Naive thymus-derived CD4-positive, alpha-beta T cell (primary cell): ENCODE measurements at regions not wholly inside any gene's neighbourhood (a gene's known extent, or its start where the extent isn't known, plus 50 kb on each side); places are given as distances from the start of the nearest gene placed in this dataset.
A peak's percentile ranks its signal among the peaks of the same experiment; 100 is the strongest.

Source experiments
- ATAC-seq: fragments of 150-1000 bp; cut with Tn5 transposase; 2 replicates; pipeline ENCODE4 v1.10.0; 2021; ENCODE audit warnings: mild to moderate bottlenecking, moderate library complexity
- CTCF ChIA-PET: fragments of 350-600 bp; sonication (Branson Sonifier 250); formaldehyde crosslinking; loops from one replicate; lab custom pipeline; 2021; ENCODE audit warnings: antibody characterized with exemption; lab: Charles Lee
- POLR2A ChIA-PET: fragments of 350-600 bp; sonication (Branson Sonifier 250); formaldehyde crosslinking; loops from one replicate; lab custom pipeline; 2021; ENCODE audit warnings: antibody characterized with exemption, inconsistent platforms; lab: Charles Lee
- DNase-seq, 9 donors: peaks; one replicate each; pipeline versions ENCODE4 v3.0.0 to v3.0.0-alpha.2; 2020 to 2022; ENCODE audit warnings: mixed read lengths in 1 of 9
- H3K27ac ChIP-seq: one replicate; pipeline ENCODE4 v1.7.0; 2013; ENCODE audit warnings: mild to moderate bottlenecking, low read depth, low read length, moderate library complexity
- H3K27me3 ChIP-seq, 2 donors: one replicate each; pipeline ENCODE4 v1.7.0; 2013; ENCODE audit warnings: low read length in 2 of 2, mild to moderate bottlenecking in 2 of 2, moderate library complexity in 2 of 2; ENCODE audit not compliant: control insufficient read depth in 2 of 2, insufficient read depth in 2 of 2
- H3K36me3 ChIP-seq, 3 experiments: 1 replicate in 2 of 3; 2 replicates in 1 of 3; pipeline ENCODE4 v1.7.0; 2013; ENCODE audit warnings: low read length in 3 of 3, mild to moderate bottlenecking in 3 of 3, moderate library complexity in 1 of 3; ENCODE audit not compliant: insufficient read depth in 3 of 3, control insufficient read depth in 2 of 3
- H3K4me1 ChIP-seq, 2 donors: one replicate each; pipeline ENCODE4 v1.7.0; 2013; ENCODE audit warnings: low read length in 2 of 2, mild to moderate bottlenecking in 2 of 2, moderate library complexity in 1 of 2; ENCODE audit not compliant: control insufficient read depth in 2 of 2, insufficient read depth in 2 of 2
- H3K4me3 ChIP-seq: 2 replicates; pipeline ENCODE4 v1.7.0; 2013; ENCODE audit warnings: mild to moderate bottlenecking, low read length
- H3K9me3 ChIP-seq, 3 experiments: 1 replicate in 2 of 3; 2 replicates in 1 of 3; pipeline ENCODE4 v1.7.0; 2013; ENCODE audit warnings: low read length in 3 of 3; ENCODE audit not compliant: control insufficient read depth in 2 of 3
- H3K27ac Mint-ChIP-seq, 9 donors: one replicate each; pipeline ENCODE4 v1.8.0; 2020 to 2022; ENCODE audit warnings: mixed read lengths in 9 of 9, mild to moderate bottlenecking in 8 of 9, moderate library complexity in 5 of 9, inconsistent platforms in 2 of 9
- H3K27me3 Mint-ChIP-seq, 5 donors: one replicate each; pipeline ENCODE4 v1.8.0; 2021 to 2022; ENCODE audit warnings: mixed read lengths in 5 of 5, mild to moderate bottlenecking in 1 of 5
- H3K36me3 Mint-ChIP-seq, 5 donors: one replicate each; pipeline ENCODE4 v1.8.0; 2020 to 2022; ENCODE audit warnings: mixed read lengths in 5 of 5, mild to moderate bottlenecking in 3 of 5, inconsistent platforms in 1 of 5
- H3K4me1 Mint-ChIP-seq, 7 donors: one replicate each; pipeline ENCODE4 v1.8.0; 2020 to 2022; ENCODE audit warnings: mixed read lengths in 7 of 7, mild to moderate bottlenecking in 3 of 7, inconsistent platforms in 1 of 7
- H3K4me3 Mint-ChIP-seq, 10 donors: one replicate each; pipeline ENCODE4 v1.8.0; 2020 to 2022; ENCODE audit warnings: mild to moderate bottlenecking in 10 of 10, mixed read lengths in 10 of 10, moderate library complexity in 6 of 10, inconsistent platforms in 2 of 10
- H3K9me3 Mint-ChIP-seq, 11 donors: one replicate each; pipeline ENCODE4 v1.8.0; 2020 to 2022; ENCODE audit warnings: mixed read lengths in 11 of 11, mild to moderate bottlenecking in 4 of 11, inconsistent platforms in 1 of 11, moderate library complexity in 1 of 11
- intact Hi-C, 2 donors: fragments of 100-400 bp; cut with micrococcal nuclease; formaldehyde crosslinking; loops; one replicate each; pipeline ENCODE4 v1.15.1; 2023

DNA sequence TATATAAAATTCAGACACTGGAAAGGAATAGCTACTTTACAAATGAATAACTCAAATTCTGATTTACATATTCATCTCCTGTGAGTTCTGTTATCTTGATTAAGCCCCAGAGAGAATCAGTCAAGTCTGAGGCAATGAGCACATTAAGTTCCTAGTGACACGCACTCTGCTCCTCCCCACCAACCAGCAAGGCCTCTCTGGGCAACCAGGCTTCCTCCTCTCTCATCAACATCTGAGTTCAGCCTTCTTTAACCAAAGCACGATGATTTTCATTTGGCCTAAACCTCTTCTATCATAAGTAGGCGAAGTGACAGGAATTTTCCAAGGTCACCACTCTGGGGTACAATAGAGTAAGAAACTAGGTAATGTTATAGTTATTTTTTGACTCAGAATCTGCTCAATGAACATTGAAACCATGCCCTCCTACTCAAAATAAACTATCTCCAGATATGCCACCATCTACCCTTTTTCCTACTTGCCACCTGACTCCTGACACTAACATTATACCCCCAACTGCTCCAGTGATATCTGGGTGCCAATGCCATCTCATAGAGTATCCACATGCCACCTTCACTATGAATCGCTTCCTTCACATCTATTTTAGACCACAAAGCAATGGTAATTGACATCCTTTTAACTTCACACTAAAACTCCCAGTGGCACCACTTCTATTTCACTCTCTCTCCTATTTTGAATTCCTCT is 114.8 kb downstream of the FAM76B start:
- Histone ChIP-seq H3K27ac (no peak overlapping the region), H3K4me3 (no peak overlapping the region), H3K4me1 (peaks cover 0 to 22% of the 10 kb centered on the region in 2 donors), H3K9me3 (no peaks in the 10 kb centered on the region), H3K36me3 (no peaks in the 10 kb centered on the region), H3K27me3 (no peaks in the 10 kb centered on the region)
- Mint-ChIP-seq H3K27ac (peak overlapping the region in 7 of 9 donors; percentile 1 to 69 (median 47)), H3K4me3 (peak overlapping the region in 5 of 10 donors; percentile 1 to 37 (median 10)), H3K4me1 (peaks cover 15 to 65% (median 36%) of the 10 kb centered on the region in 7 donors), H3K9me3 (peaks cover 0 to 19% (median 0%) of the 10 kb centered on the region in 11 donors), H3K36me3 (peaks cover 0 to 32% (median 0%) of the 10 kb centered on the region in 5 donors), H3K27me3 (no peaks in the 10 kb centered on the region)
- POLR2A ChIA-PET = interaction anchor here (0.8 to 1.5 kb wide), 4 partner anchors 13 to 25 kb away, joined by 3 to 5 read pairs (median 4); no protein-coding TSS in a partner anchor
- CTCF ChIA-PET = interaction anchor here (0.9 kb wide), 1 partner anchor 14 kb away, joined by 3 read pairs; no protein-coding TSS in a partner anchor
- intact Hi-C loops = loop anchor here in 1 of 2 donors (1.0 to 2.0 kb wide), 3 partner anchors 7 to 14 kb away; no protein-coding TSS in a partner anchor
- peak; percentile 66 for ATAC-seq
- peak in 4 of 9 donors; percentile 13 to 25 (median 18) for DNase-seq

DNA sequence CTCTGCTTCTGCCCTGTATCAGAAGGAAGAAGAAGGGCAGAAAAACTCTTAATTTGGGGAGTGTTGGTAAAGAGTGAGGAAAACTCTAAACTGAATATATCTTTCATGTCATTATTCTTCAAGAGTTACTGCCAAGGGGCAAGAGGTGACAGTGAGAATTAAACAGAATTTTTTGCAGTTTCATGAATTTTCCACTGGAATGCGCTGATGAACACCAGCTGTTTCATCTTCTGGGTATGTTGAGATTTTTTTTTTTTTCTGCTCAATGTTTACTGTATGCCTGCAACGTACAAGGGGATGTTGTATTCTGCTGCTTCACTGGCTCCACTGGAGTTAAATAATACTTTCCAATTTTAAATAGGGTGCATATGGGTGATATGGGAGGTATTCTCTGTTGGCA is 117.8 kb downstream of the FAM76B start:
- Histone ChIP-seq H3K4me3 (no peak overlapping the region), H3K4me1 (peaks cover 0 to 18% of the 10 kb centered on the region in 2 donors), H3K36me3 (no peaks in the 10 kb centered on the region), H3K9me3 (no peaks in the 10 kb centered on the region), H3K27me3 (no peaks in the 10 kb centered on the region), H3K27ac (no peak overlapping the region)
- Mint-ChIP-seq H3K36me3 (peaks cover 0 to 35% (median 0%) of the 10 kb centered on the region in 5 donors), H3K27me3 (no peaks in the 10 kb centered on the region), H3K9me3 (peaks cover 0 to 22% (median 2%) of the 10 kb centered on the region in 11 donors), H3K4me3 (no peak overlapping the region), H3K4me1 (peaks cover 12 to 45% (median 22%) of the 10 kb centered on the region in 7 donors), H3K27ac (peak overlapping the region in 2 of 9 donors; percentile 5 to 48)
- CTCF ChIA-PET = interaction anchor here (2.0 kb wide), 1 partner anchor 33 kb away, joined by 6 read pairs; no protein-coding TSS in a partner anchor
- ATAC-seq (no peak), DNase-seq (no peak)
- POLR2A ChIA-PET = interaction anchor here (1.0 to 2.1 kb wide), 7 partner anchors 11 to 582 kb away, joined by 3 to 6 read pairs (median 3); partner anchors contain the start of gene ENDOD1
- intact Hi-C loops = no loop called here

DNA sequence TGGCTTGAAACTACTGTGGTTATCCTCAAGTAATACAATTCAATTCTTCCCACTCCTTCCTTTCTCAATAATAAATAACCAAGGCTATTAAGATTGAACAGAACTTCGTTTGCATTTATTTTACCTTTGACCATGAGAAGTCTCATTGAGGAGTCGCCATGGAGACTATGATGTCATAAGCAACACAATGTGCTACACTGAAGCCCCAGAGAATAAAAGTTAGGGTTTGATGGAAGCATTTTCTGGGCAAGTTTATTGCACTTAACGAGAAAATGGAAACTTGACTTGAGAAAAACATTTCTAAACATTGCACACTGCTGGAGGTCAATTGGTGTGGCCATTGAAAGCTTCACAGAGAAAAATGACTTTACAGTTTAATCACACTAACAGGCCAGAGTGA is 121.5 kb downstream of the FAM76B start:
- intact Hi-C loops = loop anchor here in 1 of 2 donors (5.0 kb wide), 1 partner anchor 34 kb away; no protein-coding TSS in a partner anchor

DNA sequence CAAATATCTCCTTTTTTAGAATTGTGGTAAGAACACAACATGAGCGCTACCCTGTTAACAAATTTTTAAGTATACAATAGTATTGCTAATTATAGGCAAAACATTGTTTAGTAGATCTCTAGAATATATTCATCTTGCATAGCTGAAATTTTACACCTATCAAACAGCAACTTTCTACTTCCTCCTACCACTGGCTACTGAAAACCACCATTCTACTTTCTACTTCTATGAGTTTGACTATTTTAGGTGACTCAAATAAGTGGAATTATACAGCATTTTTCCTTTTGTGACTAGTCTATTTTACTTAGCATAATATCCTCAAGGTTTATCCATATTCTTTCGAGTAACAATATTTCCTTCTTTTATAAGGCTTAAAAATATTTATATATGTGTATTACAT is 128.4 kb downstream of the FAM76B start:
- no peak for ATAC-seq
- POLR2A ChIA-PET = interaction anchor here (0.6 to 1.3 kb wide), 4 partner anchors 12 to 506 kb away, joined by 3 to 6 read pairs (median 4); no protein-coding TSS in a partner anchor
- no peaks in the 10 kb centered on the region for H3K27me3 ChIP-seq
- peaks cover 0 to 7% of the 10 kb centered on the region in 2 donors for H3K4me1 ChIP-seq
- intact Hi-C loops = loop anchor here in 1 of 2 donors (2.0 to 5.0 kb wide), 2 partner anchors 14 to 36 kb away; no protein-coding TSS in a partner anchor
- H3K27ac ChIP-seq = no peak overlapping the region
- no peaks in the 10 kb centered on the region for H3K27me3 Mint-ChIP-seq
- peak overlapping the region in 4 of 9 donors; percentile 7 to 47 (median 27) for H3K27ac Mint-ChIP-seq
- no peak for DNase-seq
- CTCF ChIA-PET = no interaction called here
- H3K4me3 ChIP-seq = no peak overlapping the region
- peaks cover 0 to 38% (median 6%) of the 10 kb centered on the region in 11 donors for H3K9me3 Mint-ChIP-seq
- no peaks in the 10 kb centered on the region for H3K9me3 ChIP-seq
- peaks cover 5 to 45% (median 33%) of the 10 kb centered on the region in 7 donors for H3K4me1 Mint-ChIP-seq
- H3K36me3 ChIP-seq = no peaks in the 10 kb centered on the region
- no peak overlapping the region for H3K4me3 Mint-ChIP-seq
- peaks cover 0 to 24% (median 7%) of the 10 kb centered on the region in 5 donors for H3K36me3 Mint-ChIP-seq

More for the DNA sequence above, 121.5 kb downstream of the FAM76B start:
- peaks cover 0 to 30% (median 7%) of the 10 kb centered on the region in 5 donors for H3K36me3 Mint-ChIP-seq
- no peaks in the 10 kb centered on the region for H3K9me3 ChIP-seq
- no peaks in the 10 kb centered on the region for H3K27me3 Mint-ChIP-seq
- ATAC-seq (no peak), DNase-seq (no peak)
- no peak overlapping the region for H3K27ac ChIP-seq
- ChIA-PET CTCF (interaction anchor here (1.1 kb wide), 1 partner anchor 10 kb away, joined by 3 read pairs; no protein-coding TSS in a partner anchor), POLR2A (interaction anchor here (0.9 kb wide), 1 partner anchor 22 kb away, joined by 3 read pairs; no protein-coding TSS in a partner anchor)
- peaks cover 0 to 2% of the 10 kb centered on the region in 2 donors for H3K4me1 ChIP-seq
- no peak overlapping the region for H3K4me3 Mint-ChIP-seq
- peaks cover 0 to 13% (median 5%) of the 10 kb centered on the region in 7 donors for H3K4me1 Mint-ChIP-seq
- no peaks in the 10 kb centered on the region for H3K27me3 ChIP-seq
- H3K4me3 ChIP-seq = no peak overlapping the region
- peaks cover 0 to 38% (median 11%) of the 10 kb centered on the region in 11 donors for H3K9me3 Mint-ChIP-seq
- H3K36me3 ChIP-seq = no peaks in the 10 kb centered on the region
- no peak overlapping the region for H3K27ac Mint-ChIP-seq

DNA sequence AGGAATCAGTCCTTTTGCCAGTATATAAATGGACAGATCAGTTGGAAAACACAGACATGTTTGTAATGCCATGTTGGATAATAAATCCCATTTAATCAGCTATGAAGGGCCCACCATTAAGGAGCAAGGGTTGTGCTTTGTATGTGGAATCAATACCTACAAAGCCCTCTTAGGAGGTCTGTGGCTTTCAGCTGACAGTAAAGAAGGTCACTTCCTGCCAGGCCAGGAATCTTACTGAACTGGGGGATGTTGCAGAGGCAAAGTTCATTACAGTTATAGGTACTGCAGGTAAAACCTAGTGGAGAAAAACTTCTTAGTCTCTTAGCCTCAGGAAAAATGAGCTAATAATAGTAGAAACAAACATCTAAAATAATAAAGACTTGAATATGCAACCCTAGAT is 129.5 kb downstream of the FAM76B start:
- peak; percentile 41 for ATAC-seq
- Histone ChIP-seq H3K9me3 (no peaks in the 10 kb centered on the region), H3K27ac (no peak overlapping the region), H3K27me3 (no peaks in the 10 kb centered on the region), H3K4me3 (no peak overlapping the region), H3K4me1 (peaks cover 0 to 7% of the 10 kb centered on the region in 2 donors), H3K36me3 (no peaks in the 10 kb centered on the region)
- POLR2A ChIA-PET = interaction anchor here (0.6 to 1.7 kb wide), 4 partner anchors 13 to 30 kb away, joined by 3 to 6 read pairs (median 3); no protein-coding TSS in a partner anchor
- H3K9me3 Mint-ChIP-seq = peaks cover 0 to 27% (median 1%) of the 10 kb centered on the region in 11 donors
- peak overlapping the region in 2 of 10 donors; percentile 5 to 46 for H3K4me3 Mint-ChIP-seq
- CTCF ChIA-PET = interaction anchor here (0.6 to 0.7 kb wide), 2 partner anchors 9 to 324 kb away, joined by 3 read pairs; no protein-coding TSS in a partner anchor
- H3K36me3 Mint-ChIP-seq = peaks cover 0 to 15% (median 3%) of the 10 kb centered on the region in 5 donors
- peak overlapping the region in 7 of 9 donors; percentile 5 to 82 (median 45) for H3K27ac Mint-ChIP-seq
- DNase-seq = peak in 2 of 9 donors; percentile 8
- peaks cover 5 to 45% (median 33%) of the 10 kb centered on the region in 7 donors for H3K4me1 Mint-ChIP-seq
- no peaks in the 10 kb centered on the region for H3K27me3 Mint-ChIP-seq
- intact Hi-C loops = loop anchor here in 1 of 2 donors (2.0 to 5.0 kb wide), 2 partner anchors 15 to 37 kb away; no protein-coding TSS in a partner anchor

DNA sequence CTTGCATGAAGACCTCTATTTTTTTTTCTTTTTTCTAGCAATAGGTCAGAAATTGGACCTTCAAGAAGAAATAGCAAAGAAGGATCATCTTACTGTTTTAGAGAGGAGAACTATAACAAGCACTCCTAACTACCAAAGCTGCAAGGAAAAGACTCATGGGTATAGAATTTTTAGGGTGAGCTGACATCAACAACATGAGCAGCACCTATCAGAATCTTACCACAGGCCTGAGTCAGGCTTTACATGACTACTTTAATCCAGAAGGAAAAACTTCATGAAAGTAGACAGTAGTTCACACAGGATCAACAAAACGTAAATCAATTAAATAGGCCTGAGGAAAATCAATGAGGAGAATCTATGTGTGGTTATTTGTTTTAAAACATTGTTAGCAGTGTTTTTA is 130.5 kb downstream of the FAM76B start:
- Histone ChIP-seq H3K27ac (no peak overlapping the region), H3K4me1 (peaks cover 0 to 7% of the 10 kb centered on the region in 2 donors), H3K9me3 (no peaks in the 10 kb centered on the region), H3K27me3 (no peaks in the 10 kb centered on the region), H3K4me3 (no peak overlapping the region), H3K36me3 (no peaks in the 10 kb centered on the region)
- intact Hi-C loops = no loop called here
- ATAC-seq (no peak), DNase-seq (no peak)
- H3K27ac Mint-ChIP-seq = peak overlapping the region in 4 of 9 donors; percentile 30 to 82 (median 55)
- peaks cover 0 to 13% (median 3%) of the 10 kb centered on the region in 5 donors for H3K36me3 Mint-ChIP-seq
- no peaks in the 10 kb centered on the region for H3K27me3 Mint-ChIP-seq
- CTCF ChIA-PET = interaction anchor here (0.7 kb wide), 1 partner anchor 55 kb away, joined by 3 read pairs; no protein-coding TSS in a partner anchor
- POLR2A ChIA-PET = interaction anchor here (1.7 to 2.1 kb wide), 2 partner anchors 16 to 27 kb away, joined by 3 to 5 read pairs; no protein-coding TSS in a partner anchor
- peaks cover 0 to 18% (median 0%) of the 10 kb centered on the region in 11 donors for H3K9me3 Mint-ChIP-seq
- H3K4me1 Mint-ChIP-seq = peaks cover 5 to 45% (median 33%) of the 10 kb centered on the region in 7 donors
- peak overlapping the region in 2 of 10 donors; percentile 0 to 43 for H3K4me3 Mint-ChIP-seq
